ENCODE measurements at regions not wholly inside any gene's neighbourhood (a gene's known extent, or its start where the extent isn't known, plus 50 kb on each side); places are given as distances from the start of the nearest gene placed in this dataset.

GRCh38 chr7:42314696-42315095 lies 77.7 kb upstream of the GLI3 start:
- no peak for TF ChIP-seq MXI1 (IDR thresholded peaks at IDR 0.05; ENCODE audit: low read depth, low read length)
- no peak for TF ChIP-seq RXRA (IDR thresholded peaks at IDR 0.05; ENCODE audit: borderline replicate concordance, low read depth)
- TF ChIP-seq, protein P1, sequence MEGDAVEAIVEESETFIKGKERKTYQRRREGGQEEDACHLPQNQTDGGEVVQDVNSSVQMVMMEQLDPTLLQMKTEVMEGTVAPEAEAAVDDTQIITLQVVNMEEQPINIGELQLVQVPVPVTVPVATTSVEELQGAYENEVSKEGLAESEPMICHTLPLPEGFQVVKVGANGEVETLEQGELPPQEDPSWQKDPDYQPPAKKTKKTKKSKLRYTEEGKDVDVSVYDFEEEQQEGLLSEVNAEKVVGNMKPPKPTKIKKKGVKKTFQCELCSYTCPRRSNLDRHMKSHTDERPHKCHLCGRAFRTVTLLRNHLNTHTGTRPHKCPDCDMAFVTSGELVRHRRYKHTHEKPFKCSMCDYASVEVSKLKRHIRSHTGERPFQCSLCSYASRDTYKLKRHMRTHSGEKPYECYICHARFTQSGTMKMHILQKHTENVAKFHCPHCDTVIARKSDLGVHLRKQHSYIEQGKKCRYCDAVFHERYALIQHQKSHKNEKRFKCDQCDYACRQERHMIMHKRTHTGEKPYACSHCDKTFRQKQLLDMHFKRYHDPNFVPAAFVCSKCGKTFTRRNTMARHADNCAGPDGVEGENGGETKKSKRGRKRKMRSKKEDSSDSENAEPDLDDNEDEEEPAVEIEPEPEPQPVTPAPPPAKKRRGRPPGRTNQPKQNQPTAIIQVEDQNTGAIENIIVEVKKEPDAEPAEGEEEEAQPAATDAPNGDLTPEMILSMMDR (IDR thresholded peaks at IDR 0.05): no peak
- no peak for TF ChIP-seq SIN3A (IDR thresholded peaks at IDR 0.05; ENCODE audit: borderline replicate concordance, low read depth, low read length)
- no peak overlapping the region for H3K4me3 ChIP-seq (ENCODE audit: low read depth in 2 of 2, low read length in 1 of 2)
- H3K4me2 ChIP-seq: no peak overlapping the region
- peaks cover 0 to 3% of the 10 kb centered on the region in 2 experiments; a peak in 1 of 4 replicates for H3K4me1 ChIP-seq (ENCODE audit: control insufficient read depth in 1 of 2, insufficient read depth in 2 of 2, low read depth in 1 of 2, low read length in 1 of 2)
- no peak overlapping the region for H3K9ac ChIP-seq
- CTCF ChIA-PET: no interaction called here
- H3K27me3 ChIP-seq (ENCODE audit: insufficient read depth): no peaks in the 10 kb centered on the region; the same call in 1 of the 2 replicates
- 0 out of 2 replicates have a peak, but pooled peaks cover 7% of the 10 kb centered on the region for H3K9me3 ChIP-seq
- POLR2A ChIA-PET: no interaction called here
- 3% methylated on average over 1 of the region's 1 CpG for WGBS (ENCODE audit: low lambda C conversion rate)
- DNase-seq: no peak
- no peaks in the 10 kb centered on the region for H4K20me1 ChIP-seq (ENCODE audit: insufficient read depth)
- H3F3A ChIP-seq (replicated peaks; ENCODE audit: insufficient read depth): no peaks in the 10 kb centered on the region
- 0 out of 2 replicates have a peak, but pooled peaks cover 4% of the 10 kb centered on the region for H3K9me2 ChIP-seq
- H3K27ac ChIP-seq (ENCODE audit: low read depth in 2 of 2, low read length in 1 of 2): no peak overlapping the region
- no peak overlapping the region for H2AFZ ChIP-seq (ENCODE audit: low read depth)
- H3K79me2 ChIP-seq (ENCODE audit: insufficient read depth): no peaks in the 10 kb centered on the region
- no peaks in the 10 kb centered on the region for H3K36me3 ChIP-seq (replicated peaks in 1 of 2; ENCODE audit: control insufficient read depth in 1 of 2, insufficient read depth in 2 of 2, low read length in 1 of 2)

GRCh38 chr7:42311195-42311594 lies 74.2 kb upstream of the GLI3 start:
- ChIA-PET POLR2A (no interaction called here), CTCF (no interaction called here)
- Histone ChIP-seq H3K79me2 (ENCODE audit: insufficient read depth) (no peaks in the 10 kb centered on the region), H3K4me1 (ENCODE audit: control insufficient read depth in 1 of 2, insufficient read depth in 2 of 2, low read depth in 1 of 2, low read length in 1 of 2) (peaks cover 0 to 3% of the 10 kb centered on the region in 2 experiments; a peak in 1 of 4 replicates), H2AFZ (ENCODE audit: low read depth) (no peak overlapping the region), H3K27ac (ENCODE audit: low read depth in 2 of 2, low read length in 1 of 2) (no peak overlapping the region), H4K20me1 (ENCODE audit: insufficient read depth) (no peaks in the 10 kb centered on the region), H3K4me3 (ENCODE audit: low read depth in 2 of 2, low read length in 1 of 2) (no peak overlapping the region), H3K36me3 (replicated peaks in 1 of 2; ENCODE audit: control insufficient read depth in 1 of 2, insufficient read depth in 2 of 2, low read length in 1 of 2) (no peaks in the 10 kb centered on the region), H3K4me2 (no peak overlapping the region), H3F3A (replicated peaks; ENCODE audit: insufficient read depth) (no peaks in the 10 kb centered on the region), H3K9me3 (0 out of 2 replicates have a peak, but pooled peaks cover 7% of the 10 kb centered on the region), H3K9me2 (no peaks in the 10 kb centered on the region), H3K9ac (no peak overlapping the region), H3K27me3 (ENCODE audit: insufficient read depth) (no peaks in the 10 kb centered on the region; the same call in 1 of the 2 replicates)
- TF ChIP-seq RAD21 (IDR thresholded peaks at IDR 0.05; ENCODE audit: low read length) (no peak), TCF12 (IDR thresholded peaks at IDR 0.05) (no peak), EZH2phosphoT487 (IDR thresholded peaks at IDR 0.05; ENCODE audit: borderline replicate concordance, low read depth) (no peak), REST (IDR thresholded peaks at IDR 0.05; ENCODE audit: low read depth, low read length) (no peak), USF1 (IDR thresholded peaks at IDR 0.05; ENCODE audit: borderline replicate concordance, low read depth) (no peak), GABPA (IDR thresholded peaks at IDR 0.05; ENCODE audit: low read depth) (no peak), RCOR1 (IDR thresholded peaks at IDR 0.05; ENCODE audit: low read length) (no peak), GATA2 (CRISPR knock-in tag; IDR thresholded peaks at IDR 0.05) (no peak), POLR2AphosphoS5 (IDR thresholded peaks at IDR 0.05; ENCODE audit: low read depth, low read length) (no peak), TEAD4 (IDR thresholded peaks at IDR 0.05; ENCODE audit: borderline replicate concordance, insufficient read depth) (no peak), FOXJ3 (CRISPR knock-in tag; IDR thresholded peaks at IDR 0.05) (no peak), SMC3 (IDR thresholded peaks at IDR 0.05; ENCODE audit: low read depth, low read length) (no peak), FOSL2 (IDR thresholded peaks at IDR 0.05; ENCODE audit: borderline replicate concordance, low read depth) (no peak), FOXM1 (IDR thresholded peaks at IDR 0.05; ENCODE audit: low read depth) (no peak), EP300 (IDR thresholded peaks at IDR 0.05; ENCODE audit: borderline replicate concordance in 1 of 2, low read depth in 1 of 2, low read length in 1 of 2) (no peak), MXI1 (IDR thresholded peaks at IDR 0.05; ENCODE audit: low read depth, low read length) (no peak), NFIC (IDR thresholded peaks at IDR 0.05; ENCODE audit: borderline replicate concordance) (no peak)
- TF ChIP-seq, protein P1 (IDR thresholded peaks at IDR 0.05): no peak
- DNase-seq: no peak

Data from SK-N-SH (cell line).